ENCODE measurements at regions not wholly inside any gene's neighbourhood (a gene's known extent, or its start where the extent isn't known, plus 50 kb on each side); places are given as distances from the start of the nearest gene placed in this dataset.

GRCh38 chr14:97021001-97021400, 223.8 kb downstream of the VRK1 start (continued):
- TF ChIP-seq, protein P1, sequence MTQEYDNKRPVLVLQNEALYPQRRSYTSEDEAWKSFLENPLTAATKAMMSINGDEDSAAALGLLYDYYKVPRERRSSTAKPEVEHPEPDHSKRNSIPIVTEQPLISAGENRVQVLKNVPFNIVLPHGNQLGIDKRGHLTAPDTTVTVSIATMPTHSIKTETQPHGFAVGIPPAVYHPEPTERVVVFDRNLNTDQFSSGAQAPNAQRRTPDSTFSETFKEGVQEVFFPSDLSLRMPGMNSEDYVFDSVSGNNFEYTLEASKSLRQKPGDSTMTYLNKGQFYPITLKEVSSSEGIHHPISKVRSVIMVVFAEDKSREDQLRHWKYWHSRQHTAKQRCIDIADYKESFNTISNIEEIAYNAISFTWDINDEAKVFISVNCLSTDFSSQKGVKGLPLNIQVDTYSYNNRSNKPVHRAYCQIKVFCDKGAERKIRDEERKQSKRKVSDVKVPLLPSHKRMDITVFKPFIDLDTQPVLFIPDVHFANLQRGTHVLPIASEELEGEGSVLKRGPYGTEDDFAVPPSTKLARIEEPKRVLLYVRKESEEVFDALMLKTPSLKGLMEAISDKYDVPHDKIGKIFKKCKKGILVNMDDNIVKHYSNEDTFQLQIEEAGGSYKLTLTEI (CRISPR knock-in tag; conservative IDR thresholded peaks at IDR 0.05) = no peak
- TF ChIP-seq PBX3 (CRISPR knock-in tag; IDR thresholded peaks at IDR 0.05; ENCODE audit: borderline replicate concordance) = no peak
- TF ChIP-seq KAT7 (CRISPR knock-in tag; IDR thresholded peaks at IDR 0.05; ENCODE audit: borderline replicate concordance) = no peak
- no peak for TF ChIP-seq ZNF672 (CRISPR knock-in tag; IDR thresholded peaks at IDR 0.05)
- no peak for TF ChIP-seq SMC3 (IDR thresholded peaks at IDR 0.05; ENCODE audit: low read length)
- TF ChIP-seq FOSL1 (CRISPR knock-in tag; IDR thresholded peaks at IDR 0.05; ENCODE audit: borderline replicate concordance) = no peak
- no peak for TF ChIP-seq ZNF232 (CRISPR knock-in tag; IDR thresholded peaks at IDR 0.05; ENCODE audit: borderline replicate concordance)
- no peak for TF ChIP-seq GZF1 (CRISPR knock-in tag; IDR thresholded peaks at IDR 0.05)
- TF ChIP-seq, protein P2, sequence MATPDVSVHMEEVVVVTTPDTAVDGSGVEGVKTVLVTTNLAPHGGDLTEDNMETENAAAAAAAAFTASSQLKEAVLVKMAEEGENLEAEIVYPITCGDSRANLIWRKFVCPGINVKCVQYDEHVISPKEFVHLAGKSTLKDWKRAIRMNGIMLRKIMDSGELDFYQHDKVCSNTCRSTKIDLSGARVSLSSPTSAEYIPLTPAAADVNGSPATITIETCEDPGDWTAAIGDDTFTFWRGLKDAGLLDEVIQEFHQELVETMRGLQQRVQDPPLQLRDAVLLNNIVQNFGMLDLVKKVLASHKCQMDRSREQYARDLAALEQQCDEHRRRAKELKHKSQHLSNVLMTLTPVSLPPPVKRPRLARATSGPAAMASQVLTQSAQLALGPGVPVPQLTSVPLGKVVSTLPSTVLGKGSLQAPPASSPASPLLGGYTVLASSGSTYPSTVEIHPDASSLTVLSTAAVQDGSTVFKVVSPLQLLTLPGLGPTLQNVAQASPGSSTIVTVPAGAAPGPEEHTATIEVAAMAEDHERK (CRISPR knock-in tag; IDR thresholded peaks at IDR 0.05; ENCODE audit: low read depth) = no peak
- no peak for TF ChIP-seq ZNF317 (CRISPR knock-in tag; IDR thresholded peaks at IDR 0.05)
- TF ChIP-seq SMAD9 (CRISPR knock-in tag; IDR thresholded peaks at IDR 0.05) = no peak
- TF ChIP-seq SYNCRIP (IDR thresholded peaks at IDR 0.05; ENCODE audit: insufficient read depth, low read depth, low read length) = no peak

All from HepG2 (cell line).